T follicular helper cell (primary cell): ENCODE measurements at regions not wholly inside any gene's neighbourhood (a gene's known extent, or its start where the extent isn't known, plus 50 kb on each side); places are given as distances from the start of the nearest gene placed in this dataset.

Source experiments
- DNase-seq: peaks from one replicate; pipeline ENCODE4 v3.0.0-alpha.2; 2020; ENCODE audit warnings: low read depth

GRCh38 chr2:150586858-150587257 lies 99.4 kb upstream of the RND3 start:
- DNase-seq: no peak

- DNase-seq: no peak
Observed at GRCh38 chr2:150585221-150585971, 97.9 kb upstream of the RND3 start.

GRCh38 chr2:150584081-150584480 lies 96.6 kb upstream of the RND3 start:
- DNase-seq: no peak

GRCh38 chr2:150581717-150582472 lies 94.4 kb upstream of the RND3 start:
- no peak for DNase-seq

- DNase-seq: no peak
Observed at GRCh38 chr2:150578481-150578880, 91.0 kb upstream of the RND3 start.

DNA sequence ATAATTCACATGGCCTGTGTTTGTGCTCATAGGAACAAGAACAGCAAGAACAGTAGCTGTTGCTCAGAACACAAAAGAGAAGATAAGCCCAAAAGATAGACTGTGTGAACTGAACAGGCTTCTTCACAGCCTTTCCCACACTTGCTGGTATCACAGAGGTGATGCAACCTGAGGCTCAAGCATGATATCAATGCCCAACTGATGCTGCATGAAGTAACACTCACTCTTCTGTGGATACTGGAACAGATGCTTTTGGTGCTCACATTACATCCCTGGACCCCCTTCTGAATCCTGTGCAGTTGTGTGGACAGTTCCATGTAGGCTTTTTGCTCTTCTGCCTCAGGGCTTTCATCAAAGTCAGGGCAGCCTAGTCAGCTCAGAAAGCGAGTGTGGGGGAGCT lies 88.4 kb upstream of the RND3 start:
- DNase-seq: no peak

- no peak for DNase-seq
Observed at GRCh38 chr2:150572961-150573395, 85.5 kb upstream of the RND3 start.

GRCh38 chr2:150572194-150572766 lies 84.8 kb upstream of the RND3 start:
- no peak for DNase-seq

GRCh38 chr2:150571121-150571520 lies 83.7 kb upstream of the RND3 start:
- DNase-seq: no peak

DNA sequence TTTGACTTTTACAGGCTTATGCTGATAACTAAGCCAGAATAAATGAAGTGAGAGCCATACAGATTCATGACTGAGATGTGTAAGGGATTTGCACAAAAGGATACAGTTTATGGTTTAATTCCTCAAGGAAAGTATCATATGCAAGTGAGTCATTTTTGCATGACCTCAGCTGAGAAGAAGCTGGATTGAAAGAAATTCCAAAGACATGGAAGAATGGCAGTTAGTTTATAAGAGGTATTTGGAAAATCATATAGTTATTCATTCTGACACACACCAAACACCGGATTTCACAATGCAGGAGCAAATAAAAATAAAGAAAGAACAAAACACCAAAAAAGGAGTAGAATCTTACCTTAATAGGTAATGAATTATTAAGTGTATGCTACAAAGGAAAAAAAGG lies 83.2 kb upstream of the RND3 start:
- no peak for DNase-seq

DNA sequence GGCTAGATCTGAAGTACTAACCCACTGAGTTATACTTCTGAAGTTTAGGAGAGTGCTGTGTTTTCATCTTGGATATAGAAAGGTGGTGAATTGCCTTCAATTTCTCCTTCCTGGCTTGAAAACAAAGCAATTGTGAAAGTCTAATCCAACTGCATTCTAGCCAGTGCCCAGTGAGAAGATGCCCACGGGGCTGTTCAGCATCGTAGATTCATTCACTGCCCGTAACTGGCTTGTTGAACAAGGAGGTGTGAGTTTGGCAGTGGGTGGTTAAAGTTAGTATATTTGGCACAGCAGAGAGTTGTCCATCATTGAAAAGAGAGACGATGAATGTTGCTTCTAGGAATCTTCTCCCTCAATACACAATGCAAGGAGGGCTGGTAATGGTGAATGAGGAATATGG lies 82.3 kb upstream of the RND3 start:
- no peak for DNase-seq

GRCh38 chr2:150567771-150568301 lies 80.4 kb upstream of the RND3 start:
- DNase-seq: no peak

GRCh38 chr2:150566289-150566688 lies 78.8 kb upstream of the RND3 start:
- DNase-seq: no peak

DNA sequence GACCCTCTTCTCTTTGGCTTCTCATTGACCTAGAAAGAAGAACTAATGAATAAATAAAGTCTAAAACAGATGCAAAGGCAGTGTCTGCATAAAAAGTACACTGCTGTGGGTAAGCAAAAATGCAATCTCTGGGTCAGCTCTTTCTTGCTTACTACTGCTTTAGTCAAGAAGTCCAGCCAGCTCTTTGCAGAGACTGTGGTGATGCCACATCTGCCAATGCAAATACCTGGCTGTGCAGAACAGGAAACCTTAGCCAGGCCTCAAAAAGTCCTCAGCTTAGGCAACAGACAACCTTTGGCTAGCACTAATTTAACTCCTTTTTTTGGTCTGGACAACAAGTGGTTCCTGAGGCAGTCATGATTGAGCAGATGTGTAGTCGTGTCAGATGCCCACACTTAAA lies 73.6 kb upstream of the RND3 start:
- DNase-seq: no peak

DNA sequence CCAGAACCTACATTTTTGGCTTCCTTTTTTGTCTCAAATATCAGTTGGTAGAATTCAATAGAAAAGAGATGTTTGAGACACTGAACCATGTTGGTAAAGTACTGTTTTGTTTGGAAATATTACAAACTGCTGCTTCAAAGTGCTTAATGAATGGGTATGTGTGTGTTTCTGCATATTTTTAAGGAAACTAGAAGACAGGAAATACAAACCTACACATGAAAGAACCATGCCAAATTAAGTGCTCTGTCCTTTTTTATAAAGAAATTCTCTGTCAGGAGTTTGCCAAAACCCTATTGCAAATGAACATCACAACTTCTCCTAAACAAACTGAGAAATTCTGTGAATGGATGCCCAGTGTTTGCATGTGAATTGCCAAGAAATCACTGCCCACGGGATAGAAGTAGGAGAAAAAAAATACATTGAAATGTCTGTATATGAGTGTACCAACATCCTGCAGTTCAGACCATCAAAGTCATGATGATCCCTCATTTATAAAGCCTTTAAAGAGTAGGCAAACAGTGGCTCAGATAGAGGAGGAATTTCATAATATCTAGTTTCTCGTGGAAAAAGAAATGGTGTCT lies 69.6 kb upstream of the RND3 start:
- DNase-seq: no peak

- no peak for DNase-seq
Observed at GRCh38 chr2:150555611-150556356, 68.3 kb upstream of the RND3 start.

GRCh38 chr2:150554046-150554445 lies 66.6 kb upstream of the RND3 start:
- no peak for DNase-seq

DNA sequence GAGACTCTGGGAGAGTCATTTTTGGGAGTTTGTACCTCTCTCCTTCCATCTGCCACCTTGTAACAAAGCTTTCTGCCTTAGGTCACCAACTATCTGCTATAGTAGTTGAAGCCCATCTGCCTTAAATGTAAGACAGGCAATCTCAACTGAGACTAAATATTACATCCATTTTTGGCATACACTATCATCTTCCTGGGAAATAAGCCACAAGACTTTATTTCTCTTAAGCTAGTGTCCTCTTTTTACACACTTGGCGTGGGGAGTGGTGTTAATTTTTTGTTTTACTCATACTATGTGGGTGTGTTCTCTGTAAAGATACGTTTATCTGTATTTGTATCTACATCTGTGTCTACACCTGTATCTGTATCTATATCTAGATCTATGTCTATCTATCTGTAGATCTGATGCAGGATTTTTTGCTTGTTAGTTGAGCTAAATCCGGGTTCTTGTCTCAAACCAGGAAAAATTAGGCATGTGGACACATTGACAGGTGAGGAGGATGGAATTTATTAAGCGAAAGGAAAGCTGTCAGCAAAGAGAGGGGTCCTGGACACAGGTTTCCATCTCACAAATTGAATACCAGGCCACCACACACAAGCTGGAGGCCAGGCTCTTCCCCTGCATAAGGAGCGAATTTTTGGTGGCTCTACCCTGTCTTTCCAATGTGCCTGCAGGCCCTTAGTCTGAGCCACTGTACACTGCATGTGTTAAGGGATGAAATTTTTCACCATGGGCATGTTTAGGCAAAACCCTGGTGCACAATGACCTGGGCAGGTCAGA lies 64.8 kb upstream of the RND3 start:
- no peak for DNase-seq

- DNase-seq: no peak
Observed at GRCh38 chr2:150549381-150549780, 61.9 kb upstream of the RND3 start.

- DNase-seq: no peak
Observed at GRCh38 chr2:150548527-150548926, 61.1 kb upstream of the RND3 start.

- no peak for DNase-seq
Observed at GRCh38 chr2:150545916-150546315, 58.4 kb upstream of the RND3 start.
